ENCODE measurements at regions not wholly inside any gene's neighbourhood (a gene's known extent, or its start where the extent isn't known, plus 50 kb on each side); places are given as distances from the start of the nearest gene placed in this dataset.

GRCh38 chr15:31557899-31558298 is 231.3 kb downstream of the KLF13 start:
- DNase-seq: no peak
- H3K27ac ChIP-seq: no peak overlapping the region
- ATAC-seq: no peak
- no peaks in the 10 kb centered on the region for H3K27me3 ChIP-seq
- peaks cover 5% of the 10 kb centered on the region for H3K4me1 ChIP-seq
- H3K9me3 ChIP-seq: no peaks in the 10 kb centered on the region
- no peaks in the 10 kb centered on the region for H3K36me3 ChIP-seq
- intact Hi-C loops (cut with DNase I): no loop called here
- no peak for TF ChIP-seq CTCF (IDR thresholded peaks at IDR 0.05)
- no peak overlapping the region for H3K4me3 ChIP-seq

- H3K36me3 ChIP-seq: no peaks in the 10 kb centered on the region
- DNase-seq (no peak), ATAC-seq (no peak)
- no peak overlapping the region for H3K4me3 ChIP-seq
- no peak for TF ChIP-seq CTCF (IDR thresholded peaks at IDR 0.05)
- no peaks in the 10 kb centered on the region for H3K9me3 ChIP-seq
- no peaks in the 10 kb centered on the region for H3K27me3 ChIP-seq
- intact Hi-C loops (cut with DNase I): no loop called here
- H3K27ac ChIP-seq: no peak overlapping the region
- peaks cover 5% of the 10 kb centered on the region for H3K4me1 ChIP-seq
Measured at GRCh38 chr15:31558840-31559239, 232.2 kb downstream of the KLF13 start.

GRCh38 chr15:31559786-31560185 is 233.2 kb downstream of the KLF13 start:
- H3K9me3 ChIP-seq: no peaks in the 10 kb centered on the region
- DNase-seq (no peak), ATAC-seq (no peak)
- peaks cover 5% of the 10 kb centered on the region for H3K4me1 ChIP-seq
- no peak overlapping the region for H3K4me3 ChIP-seq
- intact Hi-C loops (cut with DNase I): no loop called here
- TF ChIP-seq CTCF (IDR thresholded peaks at IDR 0.05): no peak
- H3K27ac ChIP-seq: no peak overlapping the region
- no peaks in the 10 kb centered on the region for H3K27me3 ChIP-seq
- H3K36me3 ChIP-seq: no peaks in the 10 kb centered on the region

- Histone ChIP-seq H3K4me3 (no peak overlapping the region), H3K36me3 (no peaks in the 10 kb centered on the region), H3K4me1 (no peaks in the 10 kb centered on the region), H3K27me3 (no peaks in the 10 kb centered on the region), H3K9me3 (no peaks in the 10 kb centered on the region), H3K27ac (no peak overlapping the region)
- TF ChIP-seq CTCF (IDR thresholded peaks at IDR 0.05): no peak
- intact Hi-C loops (cut with DNase I): no loop called here
- no peak for DNase-seq
- ATAC-seq: no peak
Measured at GRCh38 chr15:31560643-31561042, 234.0 kb downstream of the KLF13 start.

- no peak for TF ChIP-seq CTCF (IDR thresholded peaks at IDR 0.05)
- Histone ChIP-seq H3K9me3 (no peaks in the 10 kb centered on the region), H3K27me3 (no peaks in the 10 kb centered on the region), H3K4me1 (no peaks in the 10 kb centered on the region), H3K27ac (no peak overlapping the region), H3K4me3 (no peak overlapping the region), H3K36me3 (no peaks in the 10 kb centered on the region)
- intact Hi-C loops (cut with DNase I): no loop called here
- DNase-seq: no peak
- no peak for ATAC-seq
Measured at GRCh38 chr15:31561156-31561555, 234.5 kb downstream of the KLF13 start.

GRCh38 chr15:31563001-31563400 is 236.4 kb downstream of the KLF13 start:
- no peak overlapping the region for H3K27ac ChIP-seq
- H3K27me3 ChIP-seq: no peaks in the 10 kb centered on the region
- ATAC-seq (no peak), DNase-seq (no peak)
- no peaks in the 10 kb centered on the region for H3K36me3 ChIP-seq
- no peak for TF ChIP-seq CTCF (IDR thresholded peaks at IDR 0.05)
- H3K4me3 ChIP-seq: no peak overlapping the region
- H3K9me3 ChIP-seq: no peaks in the 10 kb centered on the region
- H3K4me1 ChIP-seq: no peaks in the 10 kb centered on the region
- intact Hi-C loops (cut with DNase I): no loop called here
